Heart left ventricle (tissue), 13 donors: ENCODE measurements at regions not wholly inside any gene's neighbourhood (a gene's known extent, or its start where the extent isn't known, plus 50 kb on each side); places are given as distances from the start of the nearest gene placed in this dataset.

Experiments
- CTCF ChIP-seq, 12 donors: fragments of 200-600 bp; sonication (generic) in 4 of 12; IDR thresholded peaks; one replicate each; pipeline versions ENCODE4 v1.5.0 to v1.8.0; 2018 to 2022; ENCODE audit warnings: antibody characterized with exemption in 12 of 12, mild to moderate bottlenecking in 5 of 12
- POLR2A ChIP-seq, 2 donors: fragments of 450-650 bp; IDR thresholded peaks; one replicate each; pipeline ENCODE4 v1.6.1; 2017; ENCODE audit warnings: antibody characterized with exemption in 2 of 2, mild to moderate bottlenecking in 2 of 2, moderate library complexity in 2 of 2
- donor health status: ischemic (EF 13 %, LVEDD 7.1; RV severe dilation, severe dysfunction).
- donor health status: DM: no; HTN: yes; CAD: no.
- donor health status: DM: no; HTN: no; CAD: no.
- donor health status: ischemic (EF 25% LVEDD 6.9; RV normal size, moderate dysfunction).
- donor health status: ischemic (EF 25% LVEDD 5.7; RV mildly dilated, moderate dysfunction).
- donor health status: ischemic (EF 35%, LVEDD 5.7; RV mildly dilated, moderate dysfunction).
- donor health status: nonischemic (EF 11% LVEDD 7.7; RV severe dilation, severe dysfunction).
- donor health status: DM: yes; HTN: yes; CAD: no.
- donor health status: PGD.
- donor health status: ischemic (EF 29% LVEDD 5.4; RV normal size, mild dysfunction).
- donor health status: nonischemic (EF 23%, LVEDD 6.1; RV moderate dilation, normal function).

DNA sequence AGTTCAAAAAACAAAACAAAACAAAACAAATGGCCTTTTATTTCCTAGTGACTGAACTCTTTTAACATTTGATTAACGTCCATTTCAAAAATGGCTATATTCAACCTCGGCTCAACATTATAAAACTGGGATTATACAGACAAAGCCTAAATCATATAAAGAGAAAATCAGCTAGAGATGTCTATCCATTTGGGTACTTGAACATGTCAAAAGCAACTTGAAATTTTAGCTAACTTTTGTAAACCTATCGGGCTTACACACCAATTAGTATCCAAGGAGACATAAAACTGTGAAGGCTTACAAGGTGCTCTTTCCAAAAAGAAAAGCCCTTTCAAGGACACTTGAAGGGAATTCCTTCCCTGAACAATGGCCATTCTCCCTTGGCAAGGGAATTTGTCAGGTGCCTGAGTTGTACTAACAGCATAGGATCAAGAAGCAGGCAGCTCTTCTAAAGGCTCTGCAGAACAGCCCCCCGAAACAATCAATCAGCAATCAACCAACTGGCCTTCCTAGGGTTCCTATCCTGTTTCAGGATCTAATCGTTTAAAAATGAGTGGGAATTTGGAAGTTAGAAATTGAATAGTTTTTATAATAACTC, 633.7 kb upstream of the HTR2C start:
- TF ChIP-seq CTCF (IDR thresholded peaks at IDR 0.05): no peak
- no peak for TF ChIP-seq POLR2A (IDR thresholded peaks at IDR 0.05)
